Small intestine (tissue), 7 donors: ENCODE measurements at regions not wholly inside any gene's neighbourhood (a gene's known extent, or its start where the extent isn't known, plus 50 kb on each side); places are given as distances from the start of the nearest gene placed in this dataset.

Experiments used
- DNase-seq, 2 donors: peaks; one replicate each; pipeline versions ENCODE4 v3.0.0 to v3.0.0-alpha.2; 2013
- FAIRE-seq: peaks from 2 replicates; lab custom pipeline; 2012; peaks lifted over from hg19 to GRCh38; lab: Jason Lieb, UNC
- H3K27ac ChIP-seq, 3 donors: one replicate each; pipeline ENCODE4 v1.5.1; 2013; ENCODE audit warnings: low read length in 2 of 3, mild to moderate bottlenecking in 2 of 3, control low read depth in 1 of 3, inconsistent platforms in 1 of 3, low read depth in 1 of 3, moderate library complexity in 1 of 3
- H3K27me3 ChIP-seq, 3 donors: one replicate each; pipeline ENCODE4 v1.6.1; 2013; ENCODE audit warnings: low read length in 3 of 3, inconsistent platforms in 1 of 3; ENCODE audit not compliant: control insufficient read depth in 3 of 3, insufficient read depth in 3 of 3
- H3K36me3 ChIP-seq, 3 donors: one replicate each; pipeline ENCODE4 v1.6.1; 2013; ENCODE audit warnings: low read length in 3 of 3, inconsistent platforms in 1 of 3, low read depth in 1 of 3, mild to moderate bottlenecking in 1 of 3, moderate library complexity in 1 of 3; ENCODE audit not compliant: control insufficient read depth in 3 of 3, insufficient read depth in 2 of 3
- H3K4me1 ChIP-seq, 3 donors: one replicate each; pipeline ENCODE4 v1.6.1; 2013; ENCODE audit warnings: low read length in 2 of 3, inconsistent platforms in 1 of 3, low read depth in 1 of 3, mild to moderate bottlenecking in 1 of 3, moderate library complexity in 1 of 3; ENCODE audit not compliant: control insufficient read depth in 3 of 3, insufficient read depth in 2 of 3
- H3K4me3 ChIP-seq, 3 donors: one replicate each; pipeline ENCODE4 v1.5.1; 2013; ENCODE audit warnings: low read length in 3 of 3, control low read depth in 1 of 3, inconsistent platforms in 1 of 3, low read depth in 1 of 3, mild to moderate bottlenecking in 1 of 3, moderate library complexity in 1 of 3
- H3K9me3 ChIP-seq, 2 donors: one replicate each; pipeline ENCODE4 v1.6.1; 2013; ENCODE audit warnings: low read depth in 1 of 2, low read length in 1 of 2; ENCODE audit not compliant: control insufficient read depth in 2 of 2, insufficient read depth in 1 of 2
- whole genome bisulfite sequencing, 3 donors: extraction: QIAGEN DNeasy Blood & Tissue Kit; methylation state at CpG; one replicate each; pipeline ENCODE4 v1.1.7; 2013; 5-methylcytosine and 5-hydroxymethylcytosine counted together
- donor health status: healthy with polysubstance abuse.
- donor health status: control.
- donor health status: control.
- donor health status: Bipolar disorder and iron deficiency.
- donor health status: healthy.

DNA sequence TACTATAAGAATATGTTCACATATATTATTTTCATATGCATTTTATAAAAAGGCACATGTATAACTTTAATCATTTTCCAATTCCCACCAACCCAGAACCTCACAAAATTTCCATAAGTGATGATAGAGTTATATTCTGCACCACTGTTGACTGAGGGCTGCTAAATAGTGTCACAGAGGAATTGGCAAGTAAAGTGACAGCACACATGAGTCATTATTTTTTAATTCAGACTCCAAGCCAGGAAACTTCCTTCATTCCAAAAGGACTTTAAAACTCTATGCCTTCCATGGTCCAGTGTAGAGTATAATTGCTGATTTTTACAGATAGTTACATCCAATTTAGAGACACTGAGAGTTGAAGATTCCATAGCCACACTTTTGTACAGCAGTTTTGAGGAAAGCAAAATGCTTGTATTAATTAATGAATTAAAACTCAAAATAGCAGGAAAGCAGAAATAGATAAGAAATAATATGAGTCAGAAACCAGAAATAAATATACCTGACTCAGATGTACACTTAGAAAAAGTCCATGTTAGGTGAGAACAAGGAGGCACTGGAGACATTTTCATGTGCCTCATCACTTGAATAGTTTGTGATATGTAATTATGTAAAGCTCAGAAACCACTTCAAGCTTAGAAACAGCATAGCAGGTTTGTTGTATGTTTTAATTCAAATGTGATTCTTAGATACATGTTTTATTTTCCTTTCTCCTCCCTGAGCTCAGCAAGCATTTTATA, 425.2 kb upstream of the OPRM1 start:
- Histone ChIP-seq H3K36me3 (no peaks in the 10 kb centered on the region), H3K9me3 (no peaks in the 10 kb centered on the region), H3K4me3 (no peak overlapping the region), H3K4me1 (no peaks in the 10 kb centered on the region), H3K27ac (no peak overlapping the region), H3K27me3 (no peaks in the 10 kb centered on the region)
- DNase-seq (no peak), FAIRE-seq (no peak)

DNA sequence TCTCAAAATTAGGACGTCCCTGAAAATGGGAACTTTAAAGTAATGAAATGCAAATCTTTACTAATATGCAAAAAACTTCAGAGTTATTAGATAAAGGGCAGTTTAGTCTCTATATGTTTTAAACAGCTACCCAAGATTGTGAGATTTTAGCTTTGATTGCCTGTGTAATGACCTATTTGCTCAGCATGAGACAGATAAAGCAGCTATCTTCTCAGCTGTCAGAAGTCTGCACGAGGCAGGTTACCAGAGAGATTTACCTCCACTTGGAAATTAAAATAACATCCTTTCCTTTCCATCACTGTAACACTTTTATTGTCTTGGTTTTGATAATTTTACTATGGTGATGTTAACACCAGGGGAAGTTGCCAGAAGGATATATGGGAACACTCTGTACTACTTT, 436.6 kb upstream of the OPRM1 start:
- Histone ChIP-seq H3K9me3 (no peaks in the 10 kb centered on the region), H3K27ac (no peak overlapping the region), H3K4me3 (no peak overlapping the region), H3K27me3 (no peaks in the 10 kb centered on the region), H3K36me3 (no peaks in the 10 kb centered on the region), H3K4me1 (no peaks in the 10 kb centered on the region)
- FAIRE-seq (no peak), DNase-seq (no peak)
- 33 to 41% (median 38%) methylated on average over 2 of the region's 2 CpGs for WGBS, 3 donors

DNA sequence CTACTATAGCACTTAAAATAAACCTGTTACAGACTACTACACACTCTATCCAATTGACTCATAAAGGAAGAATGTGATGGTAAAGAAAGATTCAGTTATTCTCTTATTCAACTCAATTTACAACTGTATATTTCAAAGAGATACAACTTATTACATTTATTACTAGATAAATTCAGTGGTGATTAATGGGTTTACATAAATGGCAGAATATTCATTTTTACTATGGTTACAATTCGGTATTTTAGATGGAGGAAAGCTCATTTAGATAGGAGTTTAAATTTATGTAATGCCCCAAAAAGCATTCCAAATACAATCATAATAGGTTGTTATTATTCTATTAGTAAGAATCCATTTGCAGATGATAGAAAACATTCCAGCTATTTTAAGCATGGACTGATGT, 439.1 kb upstream of the OPRM1 start:
- DNase-seq (no peak), FAIRE-seq (no peak)
- H3K27ac ChIP-seq: no peak overlapping the region
- H3K4me3 ChIP-seq: no peak overlapping the region
- H3K36me3 ChIP-seq: no peaks in the 10 kb centered on the region
- WGBS, 3 donors: 63 to 67% (median 64%) methylated on average over 1 of the region's 1 CpG
- no peaks in the 10 kb centered on the region for H3K4me1 ChIP-seq
- H3K9me3 ChIP-seq: no peaks in the 10 kb centered on the region
- no peaks in the 10 kb centered on the region for H3K27me3 ChIP-seq

DNA sequence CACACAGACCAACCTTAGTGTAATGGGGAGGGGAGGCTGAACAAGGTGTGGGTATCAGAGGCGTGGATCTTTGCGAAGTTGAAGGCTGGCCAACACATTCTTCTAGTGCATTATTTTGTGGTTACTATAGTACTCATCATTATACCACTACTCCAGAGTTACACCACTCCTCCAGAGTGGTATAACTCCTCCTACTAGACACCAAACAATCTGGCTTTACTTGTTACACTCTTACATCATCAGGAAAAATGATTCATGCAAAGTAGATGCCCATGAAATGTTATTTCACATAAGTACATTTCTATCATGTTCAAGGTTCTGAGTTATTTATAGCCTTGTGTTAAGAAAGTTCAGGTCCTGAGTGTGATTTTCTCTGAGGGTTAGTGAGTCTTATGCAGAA, 443.1 kb upstream of the OPRM1 start:
- 70 to 90% (median 85%) methylated on average over 2 of the region's 2 CpGs for WGBS, 3 donors
- no peaks in the 10 kb centered on the region for H3K4me1 ChIP-seq

DNA sequence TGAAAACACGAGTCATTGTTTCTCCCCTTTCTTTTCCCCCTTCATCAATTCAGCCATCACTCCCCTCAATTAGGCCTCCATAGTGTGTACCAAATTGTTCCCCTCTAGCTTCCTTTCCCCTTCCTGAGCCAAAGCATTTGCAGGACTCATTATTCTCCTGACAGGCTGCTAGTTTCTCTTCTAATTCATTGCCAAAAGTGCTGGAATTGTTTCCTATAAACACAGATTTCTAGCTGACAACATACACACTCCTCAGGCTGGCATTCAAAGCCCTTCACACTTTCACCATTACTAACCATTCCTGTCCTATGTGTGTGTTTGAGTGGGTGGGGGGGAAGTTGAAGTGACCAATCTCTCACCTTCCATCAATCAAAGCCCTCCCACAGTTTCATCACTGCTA, 444.2 kb upstream of the OPRM1 start:
- H3K27me3 ChIP-seq: no peaks in the 10 kb centered on the region
- 0 to 86% (median 86%) methylated on average over 1 of the region's 1 CpG for WGBS, 3 donors
- no peak overlapping the region for H3K4me3 ChIP-seq
- H3K4me1 ChIP-seq: no peaks in the 10 kb centered on the region
- DNase-seq (no peak), FAIRE-seq (no peak)
- no peak overlapping the region for H3K27ac ChIP-seq
- H3K9me3 ChIP-seq: no peaks in the 10 kb centered on the region
- no peaks in the 10 kb centered on the region for H3K36me3 ChIP-seq

More for the DNA sequence above, 443.1 kb upstream of the OPRM1 start:
- Histone ChIP-seq H3K27ac (no peak overlapping the region), H3K27me3 (no peaks in the 10 kb centered on the region), H3K36me3 (no peaks in the 10 kb centered on the region), H3K9me3 (no peaks in the 10 kb centered on the region), H3K4me3 (no peak overlapping the region)
- no peak for FAIRE-seq
- no peak for DNase-seq

DNA sequence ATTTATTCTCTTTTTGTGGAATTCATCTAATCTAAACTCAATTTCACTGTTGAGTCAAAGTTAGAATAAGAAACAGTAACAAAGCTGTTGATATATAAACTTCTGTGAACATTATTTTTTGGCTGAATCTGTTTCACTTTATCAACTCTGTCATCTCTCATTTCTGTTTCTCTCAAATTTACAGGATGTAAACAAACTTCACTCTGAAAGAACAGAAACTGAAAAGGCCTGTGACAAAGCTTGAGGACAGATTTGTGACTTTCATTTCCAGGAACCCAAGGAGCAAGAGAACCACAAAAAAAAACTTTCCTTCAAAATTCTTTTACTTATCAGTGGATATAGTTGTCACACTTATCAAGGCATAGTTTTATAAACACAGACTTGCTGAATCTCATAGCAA, 447.9 kb upstream of the OPRM1 start:
- no peak overlapping the region for H3K27ac ChIP-seq
- H3K27me3 ChIP-seq: no peaks in the 10 kb centered on the region
- FAIRE-seq: no peak
- no peaks in the 10 kb centered on the region for H3K4me1 ChIP-seq
- DNase-seq: no peak
- no peaks in the 10 kb centered on the region for H3K9me3 ChIP-seq
- no peaks in the 10 kb centered on the region for H3K36me3 ChIP-seq
- no peak overlapping the region for H3K4me3 ChIP-seq

DNA sequence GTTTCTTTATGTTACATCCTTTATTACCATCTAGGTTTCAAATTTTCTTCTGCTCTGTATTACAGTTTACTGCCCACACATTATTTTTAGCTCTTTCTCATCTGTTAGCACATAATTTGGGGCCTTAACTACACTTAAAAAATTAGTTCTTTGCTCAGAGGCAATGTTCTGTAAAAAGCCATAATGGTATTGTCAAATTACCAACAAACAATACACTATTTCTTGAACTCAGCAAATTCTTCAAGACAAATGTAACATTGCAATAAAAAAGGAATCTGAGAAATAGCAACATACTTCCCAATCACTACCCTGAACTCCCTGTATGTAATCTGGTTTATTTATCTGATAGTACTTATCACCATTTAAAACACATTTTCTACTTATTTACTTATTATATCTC, 448.6 kb upstream of the OPRM1 start:
- Histone ChIP-seq H3K36me3 (no peaks in the 10 kb centered on the region), H3K27ac (no peak overlapping the region), H3K4me1 (no peaks in the 10 kb centered on the region), H3K4me3 (no peak overlapping the region), H3K9me3 (no peaks in the 10 kb centered on the region), H3K27me3 (no peaks in the 10 kb centered on the region)
- DNase-seq (no peak), FAIRE-seq (no peak)

DNA sequence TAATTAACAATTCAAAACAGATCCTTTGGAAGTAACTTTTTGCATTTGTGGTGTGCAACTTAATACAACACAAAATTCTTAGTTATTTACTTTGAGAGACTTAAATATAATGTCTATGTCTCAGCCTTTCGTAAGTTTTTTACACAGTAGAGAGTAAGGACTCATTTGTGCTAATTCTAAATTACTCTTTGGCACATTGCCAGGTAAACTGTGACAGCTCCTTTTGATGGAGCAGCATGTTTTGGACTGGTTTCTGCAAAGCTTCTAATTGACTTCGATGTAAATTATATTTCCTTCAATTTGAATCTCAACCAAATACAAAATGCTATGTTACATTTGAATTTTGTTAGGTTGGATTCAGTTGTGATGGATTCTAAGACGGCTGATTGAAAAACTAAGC, 450.7 kb upstream of the OPRM1 start:
- Histone ChIP-seq H3K27me3 (no peaks in the 10 kb centered on the region), H3K9me3 (no peaks in the 10 kb centered on the region), H3K36me3 (no peaks in the 10 kb centered on the region), H3K4me3 (no peak overlapping the region), H3K27ac (no peak overlapping the region), H3K4me1 (no peaks in the 10 kb centered on the region)
- DNase-seq (no peak), FAIRE-seq (no peak)
- WGBS, 3 donors: 68 to 77% (median 74%) methylated on average over 3 of the region's 3 CpGs

DNA sequence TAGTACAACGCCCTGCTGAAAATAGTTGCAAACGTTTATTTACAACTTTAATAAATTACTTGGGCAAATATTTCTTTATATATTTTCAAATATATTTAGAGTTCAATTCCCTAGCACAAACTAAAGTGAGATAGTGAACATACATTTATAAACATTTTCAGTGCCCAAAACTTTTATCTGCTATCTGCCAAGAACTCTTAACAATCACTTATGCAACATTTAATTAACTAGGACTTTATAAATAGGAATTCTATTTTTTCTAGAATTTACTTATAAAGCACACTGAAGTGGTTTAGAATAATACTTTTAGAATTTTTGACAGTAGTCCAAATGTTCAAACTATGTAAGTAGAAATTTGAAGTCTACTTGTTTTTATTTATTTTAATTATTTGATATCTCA, 452.6 kb upstream of the RGS17 start:
- Histone ChIP-seq H3K4me1 (no peaks in the 10 kb centered on the region), H3K27me3 (no peaks in the 10 kb centered on the region), H3K9me3 (no peaks in the 10 kb centered on the region), H3K27ac (no peak overlapping the region), H3K4me3 (no peak overlapping the region), H3K36me3 (no peaks in the 10 kb centered on the region)
- FAIRE-seq (no peak), DNase-seq (no peak)
- 67 to 76% (median 70%) methylated on average over 2 of the region's 2 CpGs for WGBS, 3 donors
